Transverse colon (tissue), 4 donors: ENCODE measurements at regions not wholly inside any gene's neighbourhood (a gene's known extent, or its start where the extent isn't known, plus 50 kb on each side); places are given as distances from the start of the nearest gene placed in this dataset.

Experiments
- DNase-seq: peaks from one replicate; pipeline ENCODE4 v3.0.0-alpha.2; 2019
- H3K27ac ChIP-seq, 4 donors: fragments of 200-600 bp; sonication (generic); 2 replicates each; pipeline ENCODE4 v1.5.1; 2016 to 2018; ENCODE audit warnings: inconsistent platforms in 4 of 4
- H3K27me3 ChIP-seq: fragments of 200-600 bp; sonication (generic); 2 replicates; pipeline ENCODE4 v1.5.1; 2017; ENCODE audit warnings: inconsistent platforms
- H3K36me3 ChIP-seq, 4 donors: fragments of 200-600 bp; sonication (generic); 2 replicates each; pipeline ENCODE4 v1.5.1; 2017 to 2019; ENCODE audit warnings: inconsistent platforms in 4 of 4
- H3K4me1 ChIP-seq, 4 donors: fragments of 200-600 bp; sonication (generic); 2 replicates each; pipeline ENCODE4 v1.5.1; 2017 to 2020; ENCODE audit warnings: inconsistent platforms in 4 of 4
- H3K4me3 ChIP-seq, 4 donors: fragments of 200-600 bp; sonication (generic); 1 replicate in 1 of 4; 2 replicates in 3 of 4; pipeline versions ENCODE4 v1.5.1 to v1.6.1; 2017 to 2019; ENCODE audit warnings: inconsistent platforms in 4 of 4
- H3K9me3 ChIP-seq, 2 donors: fragments of 200-600 bp; sonication (generic); 2 replicates each; pipeline ENCODE4 v1.5.1; 2017 to 2019; ENCODE audit warnings: inconsistent platforms in 2 of 2
- CTCF ChIP-seq, 5 experiments: fragments of 200-600 bp in 3 of 5; fragments of 450-650 bp in 2 of 5; sonication (generic) in 3 of 5; IDR thresholded peaks; 1 replicate in 2 of 5; 2 replicates in 3 of 5; pipeline ENCODE4 v1.5.1; 2016 to 2017; ENCODE audit warnings: antibody characterized with exemption in 5 of 5, inconsistent platforms in 3 of 5, mild to moderate bottlenecking in 2 of 5, moderate library complexity in 1 of 5
- EP300 ChIP-seq: sonication (generic); formaldehyde crosslinking; IDR thresholded peaks from one replicate; pipeline ENCODE4 v1.6.1; 2017; ENCODE audit warnings: antibody characterized with exemption, low read depth
- POLR2A ChIP-seq: fragments of 450-650 bp; IDR thresholded peaks from one replicate; pipeline ENCODE4 v1.6.1; 2016; ENCODE audit warnings: antibody characterized with exemption, mild to moderate bottlenecking, moderate library complexity
- POLR2AphosphoS5 ChIP-seq, 3 donors: sonication (generic); formaldehyde crosslinking; IDR thresholded peaks; one replicate each; pipeline ENCODE4 v1.6.1; 2016; ENCODE audit warnings: antibody characterized with exemption in 3 of 3
- WGBS, 2 donors: methylation state at CpG; one replicate each; pipeline ENCODE4 v1.1.5; 2018; ENCODE audit warnings: low coverage in 1 of 2; 5-methylcytosine and 5-hydroxymethylcytosine counted together
- in situ Hi-C, 4 donors: fragments of 200-750 bp; cut with MboI; loops; one replicate each; pipeline versions ENCODE4 v1.15.0 to v1.15.1; 2017; ENCODE audit warnings: low sequenced_read_pairs in 3 of 4, low pct_ligation_motif_present in 1 of 4, low pct_unique_long_range_greater_than_20kb in 1 of 4
- intact Hi-C: fragments of 100-400 bp; cut with DNase I; formaldehyde crosslinking; loops from one replicate; pipeline ENCODE4 v1.15.1; 2023; ENCODE audit warnings: low total_unique reads

GRCh38 chr13:42409551-42409950 lies 137.6 kb downstream of the AKAP11 start:
- H3K4me1 ChIP-seq, result no peaks in the 10 kb centered on the region
- no peaks in the 10 kb centered on the region for H3K36me3 ChIP-seq
- H3K27me3 ChIP-seq, result no peaks in the 10 kb centered on the region
- H3K27ac ChIP-seq, result no peak overlapping the region
- no peaks in the 10 kb centered on the region for H3K9me3 ChIP-seq
- DNase-seq, result no peak
- H3K4me3 ChIP-seq, result no peak overlapping the region
- intact Hi-C loops, result no loop called here
- TF ChIP-seq EP300 (no peak), POLR2A (no peak), POLR2AphosphoS5 (IDR thresholded peaks at IDR 0.05) (no peak), CTCF (IDR thresholded peaks at IDR 0.05) (no peak)
- in situ Hi-C loops, result no loop called here

- H3K27me3 ChIP-seq, result no peaks in the 10 kb centered on the region
- DNase-seq, result no peak
- H3K4me3 ChIP-seq, result no peak overlapping the region
- no peak overlapping the region for H3K27ac ChIP-seq
- intact Hi-C loops, result no loop called here
- H3K9me3 ChIP-seq, result no peaks in the 10 kb centered on the region
- 83 to 95% methylated on average over 2 to 5 of the region's 5 CpGs for WGBS, 2 donors
- TF ChIP-seq POLR2AphosphoS5 (IDR thresholded peaks at IDR 0.05) (no peak), CTCF (IDR thresholded peaks at IDR 0.05) (no peak), POLR2A (no peak), EP300 (no peak)
- H3K36me3 ChIP-seq, result no peaks in the 10 kb centered on the region
- in situ Hi-C loops, result no loop called here
- no peaks in the 10 kb centered on the region for H3K4me1 ChIP-seq
These were observed 141.0 kb downstream of the AKAP11 start for GRCh38 chr13:42412812-42413483.

- Histone ChIP-seq H3K9me3 (no peaks in the 10 kb centered on the region), H3K27ac (no peak overlapping the region), H3K4me1 (no peaks in the 10 kb centered on the region), H3K4me3 (no peak overlapping the region), H3K36me3 (no peaks in the 10 kb centered on the region), H3K27me3 (no peaks in the 10 kb centered on the region)
- intact Hi-C loops, result no loop called here
- TF ChIP-seq POLR2A (no peak), CTCF (IDR thresholded peaks at IDR 0.05) (no peak), POLR2AphosphoS5 (IDR thresholded peaks at IDR 0.05) (no peak), EP300 (no peak)
- 70 to 76% methylated on average over 1 to 3 of the region's 3 CpGs for WGBS, 2 donors
- in situ Hi-C loops, result no loop called here
- DNase-seq, result no peak
These were observed 141.5 kb downstream of the AKAP11 start for GRCh38 chr13:42413484-42413815.

- H3K27me3 ChIP-seq, result no peaks in the 10 kb centered on the region
- no peak for TF ChIP-seq POLR2AphosphoS5 (IDR thresholded peaks at IDR 0.05)
- no peak overlapping the region for H3K4me3 ChIP-seq
- H3K9me3 ChIP-seq, result no peaks in the 10 kb centered on the region
- no peak for DNase-seq
- no peaks in the 10 kb centered on the region for H3K4me1 ChIP-seq
- WGBS, 2 donors, result 68 to 86% methylated on average over 2 to 3 of the region's 3 CpGs
- no peaks in the 10 kb centered on the region for H3K36me3 ChIP-seq
- no peak overlapping the region for H3K27ac ChIP-seq
- intact Hi-C loops, result no loop called here
- in situ Hi-C loops, result no loop called here
These were observed 145.7 kb downstream of the AKAP11 start for GRCh38 chr13:42417626-42418025.

GRCh38 chr13:42418184-42418583 lies 146.2 kb downstream of the AKAP11 start:
- intact Hi-C loops (no loop called here), in situ Hi-C loops (no loop called here)
- no peak overlapping the region for H3K27ac ChIP-seq
- no peaks in the 10 kb centered on the region for H3K4me1 ChIP-seq
- H3K4me3 ChIP-seq, result no peak overlapping the region
- DNase-seq, result no peak
- WGBS, 2 donors, result 86% methylated on average over 2 of the region's 2 CpGs; no CpG with 5 or more reads in 1 of the 2 donors
- H3K27me3 ChIP-seq, result no peaks in the 10 kb centered on the region
- H3K36me3 ChIP-seq, result no peaks in the 10 kb centered on the region
- H3K9me3 ChIP-seq, result no peaks in the 10 kb centered on the region
- TF ChIP-seq CTCF (IDR thresholded peaks at IDR 0.05), result no peak
